Lower leg skin (tissue), 3 donors: ENCODE measurements at regions not wholly inside any gene's neighbourhood (a gene's known extent, or its start where the extent isn't known, plus 50 kb on each side); places are given as distances from the start of the nearest gene placed in this dataset.

Experiments
- POLR2A ChIP-seq, 2 donors: fragments of 450-650 bp; IDR thresholded peaks; one replicate each; pipeline ENCODE4 v1.6.1; 2016 to 2017; ENCODE audit warnings: antibody characterized with exemption in 2 of 2, mild to moderate bottlenecking in 1 of 2, moderate library complexity in 1 of 2
- TF ChIP-seq, protein P1 (sequence below), 3 donors: fragments of 450-650 bp; IDR thresholded peaks; one replicate each; pipeline ENCODE4 v1.5.1; 2016; ENCODE audit warnings: antibody characterized with exemption in 3 of 3, mild to moderate bottlenecking in 3 of 3, moderate library complexity in 2 of 3

DNA sequence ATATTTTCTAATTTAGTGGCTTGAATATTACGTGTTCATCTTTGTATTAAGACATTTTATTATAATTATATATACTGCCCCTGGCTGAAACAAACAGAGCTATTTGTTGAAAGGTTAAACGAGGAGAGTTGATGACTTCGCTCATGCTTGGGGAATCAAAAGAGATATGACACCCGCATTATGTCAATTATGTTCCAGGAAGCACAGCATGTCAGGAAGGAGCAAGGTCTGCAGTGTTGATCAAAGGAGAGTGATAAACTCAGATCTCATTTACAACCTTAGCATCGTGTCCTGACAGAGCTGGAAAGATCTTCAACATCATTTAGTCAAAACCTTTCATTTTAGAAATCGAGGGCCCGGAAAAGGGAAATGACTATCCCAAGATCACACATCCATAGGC lies 510.1 kb downstream of the TDRD15 start:
- TF ChIP-seq, protein P1, sequence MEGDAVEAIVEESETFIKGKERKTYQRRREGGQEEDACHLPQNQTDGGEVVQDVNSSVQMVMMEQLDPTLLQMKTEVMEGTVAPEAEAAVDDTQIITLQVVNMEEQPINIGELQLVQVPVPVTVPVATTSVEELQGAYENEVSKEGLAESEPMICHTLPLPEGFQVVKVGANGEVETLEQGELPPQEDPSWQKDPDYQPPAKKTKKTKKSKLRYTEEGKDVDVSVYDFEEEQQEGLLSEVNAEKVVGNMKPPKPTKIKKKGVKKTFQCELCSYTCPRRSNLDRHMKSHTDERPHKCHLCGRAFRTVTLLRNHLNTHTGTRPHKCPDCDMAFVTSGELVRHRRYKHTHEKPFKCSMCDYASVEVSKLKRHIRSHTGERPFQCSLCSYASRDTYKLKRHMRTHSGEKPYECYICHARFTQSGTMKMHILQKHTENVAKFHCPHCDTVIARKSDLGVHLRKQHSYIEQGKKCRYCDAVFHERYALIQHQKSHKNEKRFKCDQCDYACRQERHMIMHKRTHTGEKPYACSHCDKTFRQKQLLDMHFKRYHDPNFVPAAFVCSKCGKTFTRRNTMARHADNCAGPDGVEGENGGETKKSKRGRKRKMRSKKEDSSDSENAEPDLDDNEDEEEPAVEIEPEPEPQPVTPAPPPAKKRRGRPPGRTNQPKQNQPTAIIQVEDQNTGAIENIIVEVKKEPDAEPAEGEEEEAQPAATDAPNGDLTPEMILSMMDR (IDR thresholded peaks at IDR 0.05), result no peak
- TF ChIP-seq POLR2A (IDR thresholded peaks at IDR 0.05), result no peak
